Astrocyte of the spinal cord (primary cell): ENCODE measurements at regions not wholly inside any gene's neighbourhood (a gene's known extent, or its start where the extent isn't known, plus 50 kb on each side); places are given as distances from the start of the nearest gene placed in this dataset.
A peak's percentile ranks its signal among the peaks of the same experiment; 100 is the strongest.

ENCODE experiments used
- DNase-seq: peaks from one replicate; pipeline ENCODE4 v3.0.0; 2011; ENCODE audit warnings: low read depth, low spot score
- H3K4me3 ChIP-seq: 2 replicates; pipeline ENCODE4 v1.5.1; 2011; ENCODE audit warnings: low read depth, mild to moderate bottlenecking, low read length, moderate library complexity
- CTCF ChIP-seq: IDR thresholded peaks from 2 replicates; pipeline ENCODE4 v1.5.1; 2012; ENCODE audit warnings: low read depth, mild to moderate bottlenecking, low read length, inconsistent platforms
- in situ Hi-C: cut with HindIII; loops from 2 replicates; pipeline ENCODE4 v1.10.0; 2017; ENCODE audit warnings: low sequenced_read_pairs

DNA sequence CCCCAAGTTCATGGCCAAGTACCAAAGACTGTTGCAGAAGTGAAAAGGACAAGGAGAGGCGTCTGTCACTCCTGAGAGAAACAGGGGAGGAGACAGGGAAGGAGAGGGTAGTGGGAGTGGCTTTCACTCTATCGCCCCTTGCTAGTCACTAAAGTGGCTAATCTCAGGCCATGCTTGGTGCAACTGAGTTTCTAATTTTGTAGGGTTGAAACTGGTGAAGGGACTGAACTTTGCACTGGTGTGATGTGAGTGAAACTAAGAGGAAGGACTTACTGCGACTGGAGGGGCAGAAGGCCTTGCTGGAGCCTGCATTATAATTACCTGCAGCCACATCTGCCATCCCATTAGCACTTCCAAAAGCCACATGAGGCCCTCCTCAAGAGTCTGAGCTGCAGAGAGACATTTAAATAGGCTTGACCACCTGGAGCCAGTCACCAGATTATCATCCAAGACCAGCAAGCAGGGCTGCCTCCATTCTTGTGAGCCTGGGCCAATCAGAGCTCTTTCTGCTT lies 107.2 kb upstream of the EEPD1 start:
- no peak for DNase-seq
- in situ Hi-C loops: no loop called here
- TF ChIP-seq CTCF: no peak
- no peak overlapping the region for H3K4me3 ChIP-seq

- in situ Hi-C loops: no loop called here
- H3K4me3 ChIP-seq: no peak overlapping the region
- TF ChIP-seq CTCF: no peak
- DNase-seq: no peak
Measured at GRCh38 chr7:36047091-36047658, 105.9 kb upstream of the EEPD1 start.

DNA sequence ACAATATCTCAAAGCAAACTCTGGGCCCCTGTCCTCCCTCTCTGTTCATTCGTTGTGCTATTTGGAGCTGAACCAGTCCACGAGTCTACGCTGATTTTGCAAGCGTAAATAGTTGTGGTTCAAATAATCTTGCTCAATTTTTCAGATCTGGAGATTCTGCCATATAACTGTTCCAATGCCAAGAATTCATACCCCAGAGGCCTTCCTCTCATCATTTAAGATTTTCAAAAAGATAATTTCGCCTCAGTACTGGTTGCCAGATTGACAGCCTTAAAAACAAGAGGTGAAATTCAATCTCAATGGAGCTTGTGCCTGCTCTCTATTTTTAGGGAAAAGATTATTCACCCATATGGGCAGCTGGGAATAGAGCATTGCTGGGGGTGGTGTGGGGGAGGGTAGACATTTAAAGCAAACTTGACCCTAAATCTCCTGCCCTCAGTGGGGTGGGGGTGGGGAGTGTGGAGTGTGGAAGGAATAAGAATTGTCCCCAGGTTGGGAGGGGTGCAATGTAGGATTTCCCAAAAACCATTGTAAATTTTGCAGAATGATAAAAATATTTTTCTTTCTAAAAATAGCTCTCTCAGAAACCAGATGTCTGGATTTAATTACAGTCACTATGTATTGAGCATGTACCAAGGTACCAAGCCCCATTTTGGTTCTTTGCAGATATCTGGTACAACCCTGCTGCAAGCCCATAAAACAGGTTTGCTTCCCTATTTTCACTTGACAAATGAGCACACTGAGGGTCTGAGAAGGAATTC lies 104.7 kb upstream of the EEPD1 start:
- no peak for TF ChIP-seq CTCF
- in situ Hi-C loops: no loop called here
- peak; percentile 60 for DNase-seq
- H3K4me3 ChIP-seq: no peak overlapping the region

DNA sequence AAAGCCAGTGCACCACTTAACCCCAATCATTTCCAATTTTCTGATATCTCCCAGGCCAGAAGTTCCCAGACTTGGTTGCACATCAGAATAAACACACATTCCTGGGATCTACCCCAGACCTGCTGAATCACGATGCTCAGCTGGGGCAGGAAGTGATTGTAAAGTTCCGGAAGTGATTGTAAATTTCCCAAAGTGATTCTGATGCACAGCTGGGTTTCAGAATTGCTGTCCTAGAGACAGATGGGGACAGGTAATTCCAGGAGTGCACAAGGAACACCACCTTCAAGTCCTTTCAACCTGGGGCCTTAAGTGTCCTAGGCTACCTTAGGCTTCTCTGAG lies 104.2 kb upstream of the EEPD1 start:
- no peak overlapping the region for H3K4me3 ChIP-seq
- in situ Hi-C loops: no loop called here
- TF ChIP-seq CTCF: no peak
- no peak for DNase-seq

DNA sequence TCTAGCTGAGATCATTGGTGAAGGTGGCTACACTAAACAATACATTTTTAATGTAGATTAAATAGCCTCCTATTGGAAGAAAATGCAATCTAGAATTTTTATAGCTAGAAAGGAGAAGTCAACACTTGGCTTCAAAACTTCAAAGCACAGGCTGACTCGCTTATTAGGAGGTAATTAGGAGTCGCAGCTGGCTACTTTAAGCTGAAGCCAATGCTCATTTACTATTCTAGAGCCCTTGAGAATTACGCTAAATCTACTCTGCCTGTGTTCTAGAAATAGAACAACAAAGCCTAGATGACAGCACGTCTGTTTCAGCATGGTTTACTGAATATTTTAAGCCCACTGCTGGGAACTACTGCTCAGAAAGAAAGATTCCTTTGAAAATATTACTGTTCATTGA lies 101.6 kb upstream of the EEPD1 start:
- TF ChIP-seq CTCF: no peak
- DNase-seq: no peak
- in situ Hi-C loops: no loop called here
- no peak overlapping the region for H3K4me3 ChIP-seq

DNA sequence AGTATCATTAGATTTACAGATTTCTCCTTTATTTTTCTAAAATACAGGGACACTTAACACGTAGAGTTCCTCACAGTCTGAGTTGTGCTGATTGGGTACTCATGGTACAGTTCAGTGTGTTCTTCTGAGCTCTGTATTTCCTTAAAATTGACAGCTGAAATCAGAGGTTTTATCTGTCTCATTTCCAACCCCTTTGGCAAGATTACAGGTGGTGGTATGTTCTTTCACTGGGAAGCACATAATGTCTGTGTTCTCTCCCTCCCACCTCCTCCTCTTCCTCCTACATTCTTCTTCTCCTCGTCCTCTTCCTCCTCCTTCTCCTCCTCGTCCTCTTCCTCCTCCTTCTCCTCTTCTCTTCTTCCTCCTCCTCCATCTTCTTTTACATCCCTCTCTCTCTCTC lies 99.5 kb upstream of the EEPD1 start:
- no peak for TF ChIP-seq CTCF
- DNase-seq: no peak
- in situ Hi-C loops: no loop called here
- no peak overlapping the region for H3K4me3 ChIP-seq
